Chondrocyte (in vitro differentiated cells): ENCODE measurements at regions not wholly inside any gene's neighbourhood (a gene's known extent, or its start where the extent isn't known, plus 50 kb on each side); places are given as distances from the start of the nearest gene placed in this dataset.

Experiments
- DNase-seq: peaks from one replicate; pipeline ENCODE4 v3.0.0; 2021; ENCODE audit warnings: mixed read lengths, low spot score
- H3K27ac Mint-ChIP-seq: one replicate; pipeline ENCODE4 v1.8.0; 2021; ENCODE audit warnings: mild to moderate bottlenecking, moderate library complexity, mixed read lengths; ENCODE audit not compliant: unreplicated experiment
- H3K27me3 Mint-ChIP-seq: 2 replicates; pipeline ENCODE4 v1.8.0; 2021; ENCODE audit warnings: low read depth, mixed read lengths
- H3K36me3 Mint-ChIP-seq: 2 replicates; pipeline ENCODE4 v1.8.0; 2021; ENCODE audit warnings: low read depth, mixed read lengths
- H3K4me1 Mint-ChIP-seq: 2 replicates; pipeline ENCODE4 v1.8.0; 2021; ENCODE audit warnings: low read depth, mild to moderate bottlenecking, mixed read lengths
- H3K4me3 Mint-ChIP-seq: one replicate; pipeline ENCODE4 v1.8.0; 2021; ENCODE audit warnings: mild to moderate bottlenecking, moderate library complexity, mixed read lengths; ENCODE audit not compliant: unreplicated experiment
- H3K9me3 Mint-ChIP-seq: 2 replicates; pipeline ENCODE4 v1.8.0; 2021; ENCODE audit warnings: low read depth, mixed read lengths
- CTCF ChIP-seq: fragments of 200-600 bp; sonication (generic); IDR thresholded peaks from 2 replicates; pipeline ENCODE4 v1.5.0; 2021; ENCODE audit warnings: antibody characterized with exemption, mild to moderate bottlenecking, moderate library complexity

- Mint-ChIP-seq H3K4me1 (peaks cover 7% of the 10 kb centered on the region), H3K36me3 (peaks cover 3% of the 10 kb centered on the region), H3K9me3 (peaks cover 8% of the 10 kb centered on the region), H3K27me3 (no peaks in the 10 kb centered on the region), H3K4me3 (no peak overlapping the region), H3K27ac (no peak overlapping the region)
- no peak for DNase-seq
- TF ChIP-seq CTCF, result no peak
These were observed 419.8 kb upstream of the FIGN start for GRCh38 chr2:164155558-164155957.

GRCh38 chr2:164151522-164151921 lies 415.7 kb upstream of the FIGN start:
- no peak overlapping the region for H3K27ac Mint-ChIP-seq
- no peak for TF ChIP-seq CTCF
- H3K9me3 Mint-ChIP-seq, result no peaks in the 10 kb centered on the region
- no peaks in the 10 kb centered on the region for H3K27me3 Mint-ChIP-seq
- no peak overlapping the region for H3K4me3 Mint-ChIP-seq
- no peaks in the 10 kb centered on the region for H3K36me3 Mint-ChIP-seq
- no peak for DNase-seq
- peaks cover 7% of the 10 kb centered on the region for H3K4me1 Mint-ChIP-seq

- no peak for TF ChIP-seq CTCF
- Mint-ChIP-seq H3K27ac (no peak overlapping the region), H3K4me3 (no peak overlapping the region), H3K27me3 (no peaks in the 10 kb centered on the region), H3K4me1 (peaks cover 8% of the 10 kb centered on the region), H3K9me3 (no peaks in the 10 kb centered on the region), H3K36me3 (no peaks in the 10 kb centered on the region)
- DNase-seq, result no peak
These were observed 414.8 kb upstream of the FIGN start for GRCh38 chr2:164150604-164151003.

GRCh38 chr2:164146441-164146840 lies 410.6 kb upstream of the FIGN start:
- H3K4me3 Mint-ChIP-seq, result no peak overlapping the region
- H3K9me3 Mint-ChIP-seq, result no peaks in the 10 kb centered on the region
- H3K27ac Mint-ChIP-seq, result no peak overlapping the region
- no peaks in the 10 kb centered on the region for H3K36me3 Mint-ChIP-seq
- DNase-seq, result no peak
- no peaks in the 10 kb centered on the region for H3K27me3 Mint-ChIP-seq
- no peak for TF ChIP-seq CTCF
- H3K4me1 Mint-ChIP-seq, result peaks cover 15% of the 10 kb centered on the region

GRCh38 chr2:164145093-164145987 lies 409.5 kb upstream of the FIGN start:
- Mint-ChIP-seq H3K36me3 (no peaks in the 10 kb centered on the region), H3K27me3 (no peaks in the 10 kb centered on the region), H3K4me1 (peaks cover 19% of the 10 kb centered on the region), H3K9me3 (no peaks in the 10 kb centered on the region), H3K27ac (no peak overlapping the region), H3K4me3 (no peak overlapping the region)
- DNase-seq, result no peak
- TF ChIP-seq CTCF, result no peak
